22Rv1 (cell line): ENCODE measurements at regions not wholly inside any gene's neighbourhood (a gene's known extent, or its start where the extent isn't known, plus 50 kb on each side); places are given as distances from the start of the nearest gene placed in this dataset.

Experiments
- ZFX ChIP-seq: fragments of 450-650 bp; IDR thresholded peaks from 2 replicates; pipeline ENCODE4 v1.6.1; 2017; ENCODE audit warnings: antibody characterized with exemption, borderline replicate concordance
- TF ChIP-seq, protein P1 (sequence below): fragments of 450-650 bp; IDR thresholded peaks from 2 replicates; pipeline ENCODE4 v1.5.1; 2017; ENCODE audit warnings: mild to moderate bottlenecking

DNA sequence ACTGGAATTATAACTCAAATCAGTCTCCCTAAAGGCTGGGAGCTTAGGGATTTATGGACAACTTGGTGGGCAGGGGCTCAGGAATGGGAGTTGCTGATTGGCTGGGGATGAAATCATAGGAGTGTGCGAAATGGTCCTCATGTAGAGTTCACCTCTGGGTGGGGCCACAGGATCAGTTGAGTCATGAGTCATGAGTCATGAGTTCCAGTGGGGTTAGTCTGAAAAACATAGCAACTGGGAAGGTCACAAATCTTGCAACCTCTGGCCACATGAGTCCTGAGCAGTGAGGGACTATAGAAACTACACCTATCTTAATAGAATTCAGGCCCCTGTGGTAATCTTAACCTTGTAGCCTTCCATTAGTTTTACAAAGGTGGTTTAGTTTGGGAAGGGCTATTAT, 383.3 kb downstream of the RBM43 start:
- TF ChIP-seq, protein P1, sequence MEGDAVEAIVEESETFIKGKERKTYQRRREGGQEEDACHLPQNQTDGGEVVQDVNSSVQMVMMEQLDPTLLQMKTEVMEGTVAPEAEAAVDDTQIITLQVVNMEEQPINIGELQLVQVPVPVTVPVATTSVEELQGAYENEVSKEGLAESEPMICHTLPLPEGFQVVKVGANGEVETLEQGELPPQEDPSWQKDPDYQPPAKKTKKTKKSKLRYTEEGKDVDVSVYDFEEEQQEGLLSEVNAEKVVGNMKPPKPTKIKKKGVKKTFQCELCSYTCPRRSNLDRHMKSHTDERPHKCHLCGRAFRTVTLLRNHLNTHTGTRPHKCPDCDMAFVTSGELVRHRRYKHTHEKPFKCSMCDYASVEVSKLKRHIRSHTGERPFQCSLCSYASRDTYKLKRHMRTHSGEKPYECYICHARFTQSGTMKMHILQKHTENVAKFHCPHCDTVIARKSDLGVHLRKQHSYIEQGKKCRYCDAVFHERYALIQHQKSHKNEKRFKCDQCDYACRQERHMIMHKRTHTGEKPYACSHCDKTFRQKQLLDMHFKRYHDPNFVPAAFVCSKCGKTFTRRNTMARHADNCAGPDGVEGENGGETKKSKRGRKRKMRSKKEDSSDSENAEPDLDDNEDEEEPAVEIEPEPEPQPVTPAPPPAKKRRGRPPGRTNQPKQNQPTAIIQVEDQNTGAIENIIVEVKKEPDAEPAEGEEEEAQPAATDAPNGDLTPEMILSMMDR = no peak
- no peak for TF ChIP-seq ZFX
